GM12875 (cell line): ENCODE measurements at regions not wholly inside any gene's neighbourhood (a gene's known extent, or its start where the extent isn't known, plus 50 kb on each side); places are given as distances from the start of the nearest gene placed in this dataset.

ENCODE experiments used
- H3K4me3 ChIP-seq: one replicate; pipeline ENCODE4 v1.5.1; 2011; ENCODE audit warnings: low read depth, low read length, control low read depth
- TF ChIP-seq, protein P1 (sequence below): IDR thresholded peaks from 2 replicates; pipeline ENCODE4 v1.5.1; 2011; ENCODE audit warnings: low read depth, mild to moderate bottlenecking, control low read depth, inconsistent platforms, low read length, moderate library complexity, borderline replicate concordance; ENCODE audit not compliant: insufficient read depth

DNA sequence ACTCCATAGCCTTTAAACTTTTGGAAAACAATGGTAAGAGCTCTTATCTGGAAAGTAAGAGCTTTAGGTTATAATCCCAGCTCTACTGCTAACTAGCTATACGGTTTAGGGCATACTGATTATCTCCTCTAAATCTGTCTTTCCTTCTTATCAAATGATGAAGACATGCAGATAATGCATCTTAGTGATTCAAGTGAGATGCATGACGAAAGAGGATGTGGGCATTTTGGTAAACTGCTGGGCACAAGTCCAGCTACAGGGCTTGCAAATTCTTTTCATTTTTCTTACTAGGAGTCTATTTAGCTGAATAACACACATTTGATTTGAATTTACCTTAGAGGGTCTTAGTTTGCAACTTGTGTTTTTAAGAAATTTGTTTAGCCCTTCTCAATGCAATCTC lies 1604.8 kb upstream of the ZEB2 start:
- TF ChIP-seq, protein P1, sequence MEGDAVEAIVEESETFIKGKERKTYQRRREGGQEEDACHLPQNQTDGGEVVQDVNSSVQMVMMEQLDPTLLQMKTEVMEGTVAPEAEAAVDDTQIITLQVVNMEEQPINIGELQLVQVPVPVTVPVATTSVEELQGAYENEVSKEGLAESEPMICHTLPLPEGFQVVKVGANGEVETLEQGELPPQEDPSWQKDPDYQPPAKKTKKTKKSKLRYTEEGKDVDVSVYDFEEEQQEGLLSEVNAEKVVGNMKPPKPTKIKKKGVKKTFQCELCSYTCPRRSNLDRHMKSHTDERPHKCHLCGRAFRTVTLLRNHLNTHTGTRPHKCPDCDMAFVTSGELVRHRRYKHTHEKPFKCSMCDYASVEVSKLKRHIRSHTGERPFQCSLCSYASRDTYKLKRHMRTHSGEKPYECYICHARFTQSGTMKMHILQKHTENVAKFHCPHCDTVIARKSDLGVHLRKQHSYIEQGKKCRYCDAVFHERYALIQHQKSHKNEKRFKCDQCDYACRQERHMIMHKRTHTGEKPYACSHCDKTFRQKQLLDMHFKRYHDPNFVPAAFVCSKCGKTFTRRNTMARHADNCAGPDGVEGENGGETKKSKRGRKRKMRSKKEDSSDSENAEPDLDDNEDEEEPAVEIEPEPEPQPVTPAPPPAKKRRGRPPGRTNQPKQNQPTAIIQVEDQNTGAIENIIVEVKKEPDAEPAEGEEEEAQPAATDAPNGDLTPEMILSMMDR, result no peak
- no peak overlapping the region for H3K4me3 ChIP-seq

GRCh38 chr2:146123714-146124113 lies 1603.8 kb upstream of the ZEB2 start:
- TF ChIP-seq, protein P1, result no peak
- H3K4me3 ChIP-seq, result no peak overlapping the region

- TF ChIP-seq, protein P1, result no peak
Measured at GRCh38 chr2:146123256-146123655, 1603.3 kb upstream of the ZEB2 start.

DNA sequence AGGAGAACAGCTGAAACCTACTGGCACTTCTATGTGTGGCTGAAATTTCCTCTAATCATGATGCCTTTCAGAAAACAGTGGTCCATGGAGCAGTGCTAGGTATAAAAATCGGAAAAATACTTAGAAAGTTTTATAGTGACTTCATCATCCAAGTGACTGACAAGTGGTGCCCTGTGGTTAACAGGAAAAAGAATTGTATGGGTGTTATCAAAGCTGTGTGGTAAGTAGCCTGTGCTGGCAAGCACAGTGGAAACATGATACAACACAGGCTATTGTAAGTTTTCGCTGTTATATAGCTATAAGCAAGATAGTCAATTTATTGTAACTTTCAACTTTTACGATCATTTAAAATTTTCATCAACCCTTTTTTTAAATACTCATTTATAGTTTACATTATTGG lies 1599.7 kb upstream of the ZEB2 start:
- H3K4me3 ChIP-seq, result no peak overlapping the region
- TF ChIP-seq, protein P1, result no peak

More at GRCh38 chr2:146123256-146123655, 1603.3 kb upstream of the ZEB2 start:
- H3K4me3 ChIP-seq, result no peak overlapping the region

- TF ChIP-seq, protein P1, result no peak
- H3K4me3 ChIP-seq, result no peak overlapping the region
Measured at GRCh38 chr2:146108993-146109392, 1589.1 kb upstream of the ZEB2 start.

GRCh38 chr2:146094185-146094584 lies 1574.3 kb upstream of the ZEB2 start:
- H3K4me3 ChIP-seq, result no peak overlapping the region
- TF ChIP-seq, protein P1, result no peak

GRCh38 chr2:146081459-146081858 lies 1561.5 kb upstream of the ZEB2 start:
- TF ChIP-seq, protein P1, result no peak
- no peak overlapping the region for H3K4me3 ChIP-seq
